NCI-H2029 treated with DMSO at 0.1 percent for 48 hours (cell line): ENCODE measurements at regions not wholly inside any gene's neighbourhood (a gene's known extent, or its start where the extent isn't known, plus 50 kb on each side); places are given as distances from the start of the nearest gene placed in this dataset.

Experiments used
- DNase-seq: peaks from one replicate; lab custom pipeline; 2025; lab: John Stamatoyannopoulos, UW

- DNase-seq, result peak; percentile 35
These were observed 361.2 kb downstream of the BCOR start for GRCh38 chrX:39736216-39737211.

GRCh38 chrX:39739585-39739984 is 358.2 kb downstream of the BCOR start:
- DNase-seq, result no peak

- no peak for DNase-seq
These were observed 357.7 kb downstream of the BCOR start for GRCh38 chrX:39740078-39740477.

- no peak for DNase-seq
These were observed 355.9 kb downstream of the BCOR start for GRCh38 chrX:39741904-39742303.

- DNase-seq, result no peak
These were observed 351.9 kb downstream of the BCOR start for GRCh38 chrX:39745818-39746217.

GRCh38 chrX:39749135-39749534 is 348.6 kb downstream of the BCOR start:
- no peak for DNase-seq

GRCh38 chrX:39749728-39750127 is 348.0 kb downstream of the BCOR start:
- no peak for DNase-seq

- no peak for DNase-seq
These were observed 347.4 kb downstream of the BCOR start for GRCh38 chrX:39750256-39750790.

GRCh38 chrX:39750848-39751247 is 346.9 kb downstream of the BCOR start:
- DNase-seq, result no peak

- peak; percentile 78 for DNase-seq
These were observed 344.9 kb downstream of the BCOR start for GRCh38 chrX:39752815-39753214.

GRCh38 chrX:39753293-39753996 is 344.3 kb downstream of the BCOR start:
- DNase-seq, result peak; percentile 54

- peak; percentile 14 for DNase-seq
These were observed 342.4 kb downstream of the BCOR start for GRCh38 chrX:39755143-39756032.

GRCh38 chrX:39756086-39756883 is 341.5 kb downstream of the BCOR start:
- no peak for DNase-seq

- DNase-seq, result no peak
These were observed 339.8 kb downstream of the BCOR start for GRCh38 chrX:39757971-39758370.

GRCh38 chrX:39758791-39759525 is 338.8 kb downstream of the BCOR start:
- DNase-seq, result no peak

GRCh38 chrX:39759526-39760224 is 338.1 kb downstream of the BCOR start:
- DNase-seq, result no peak

- no peak for DNase-seq
These were observed 336.8 kb downstream of the BCOR start for GRCh38 chrX:39760930-39761329.

GRCh38 chrX:39762266-39762841 is 335.4 kb downstream of the BCOR start:
- DNase-seq, result no peak

- DNase-seq, result no peak
These were observed 333.3 kb downstream of the BCOR start for GRCh38 chrX:39764441-39764914.
